HepG2 (cell line): ENCODE measurements at regions not wholly inside any gene's neighbourhood (a gene's known extent, or its start where the extent isn't known, plus 50 kb on each side); places are given as distances from the start of the nearest gene placed in this dataset.

Source experiments
- ATAC-seq: fragments of 200-7000 bp; cut with Tn5 transposase; 3 replicates; pipeline ENCODE4 v1.9.1; 2020; ENCODE audit warnings: mild to moderate bottlenecking, moderate library complexity
- BruUV-seq: library from RNA; stranded (reverse); fragments of 400-500 nt; replicated peaks from 2 replicates; lab custom pipeline; 2021; lab: Mats Ljungman, UMichigan
- CTCF ChIA-PET: fragments of 300-600 bp; formaldehyde crosslinking; extraction: SDS; loops from one replicate; lab custom pipeline; 2021; ENCODE audit warnings: low total read pairs, inconsistent platforms, low intra/inter-chr PET ratio; lab: Yijun Ruan, JAX
- POLR2A ChIA-PET: fragments of 350-600 bp; sonication (Branson Sonifier 250); formaldehyde crosslinking; loops from one replicate; lab custom pipeline; 2020; ENCODE audit warnings: antibody characterized with exemption, inconsistent platforms; lab: Yijun Ruan, JAX
- DNase-seq: peaks from one replicate; pipeline ENCODE4 v3.0.0-alpha.2; 2015; ENCODE audit warnings: low spot score
- FAIRE-seq: peaks from 3 replicates; lab custom pipeline; 2011; peaks lifted over from hg19 to GRCh38; lab: Jason Lieb, UNC
- H2AFZ ChIP-seq: one replicate; pipeline ENCODE4 v1.6.1; 2011; ENCODE audit warnings: low read length, inconsistent platforms
- H3K27ac ChIP-seq: fragments of 300-600 bp; 3 replicates; pipeline ENCODE4 v1.8.0; 2011; ENCODE audit warnings: mixed run types, mild to moderate bottlenecking, mixed read lengths, low read length, inconsistent platforms; ENCODE audit not compliant: insufficient read depth; ENCODE audit errors: extremely low read length
- H3K27me3 ChIP-seq, 2 experiments: fragments of 200-600 bp in 1 of 2; 2 replicates in 1 of 2; 3 replicates in 1 of 2; pipeline versions ENCODE4 v1.6.0 to v1.8.0; 2011; ENCODE audit warnings: low read length in 2 of 2, mild to moderate bottlenecking in 2 of 2, moderate library complexity in 2 of 2, inconsistent platforms in 1 of 2; ENCODE audit not compliant: insufficient read depth in 2 of 2, control insufficient read depth in 1 of 2
- H3K36me3 ChIP-seq, 2 experiments: fragments of 200-600 bp in 1 of 2; replicated peaks in 1 of 2; 2 replicates in 1 of 2; 3 replicates in 1 of 2; pipeline versions ENCODE4 v1.5.1 to v1.8.0; 2011; ENCODE audit warnings: low read length in 2 of 2, inconsistent platforms in 1 of 2; ENCODE audit not compliant: insufficient read depth in 2 of 2, control insufficient read depth in 1 of 2
- H3K4me1 ChIP-seq: 2 replicates; pipeline ENCODE4 v1.5.1; 2012; ENCODE audit warnings: low read length, inconsistent platforms; ENCODE audit not compliant: insufficient read depth
- H3K4me2 ChIP-seq: 2 replicates; pipeline ENCODE4 v1.6.0; 2011; ENCODE audit warnings: low read depth, low read length, inconsistent platforms
- H3K4me3 ChIP-seq, 3 experiments: fragments of 200-600 bp in 1 of 3; sonication (generic), shearing (Covaris generic) in 1 of 3; replicated peaks in 1 of 3; 2 replicates each; pipeline ENCODE4 v1.5.1; 2011 to 2016; ENCODE audit warnings: low read length in 3 of 3, inconsistent platforms in 2 of 3, low read depth in 2 of 3, mild to moderate bottlenecking in 2 of 3, control low read depth in 1 of 3, mixed read lengths in 1 of 3; ENCODE audit not compliant: insufficient read depth in 1 of 3
- H3K79me2 ChIP-seq: one replicate; pipeline ENCODE4 v1.6.1; 2011; ENCODE audit warnings: low read length, inconsistent platforms; ENCODE audit not compliant: insufficient read depth
- H3K9ac ChIP-seq: 2 replicates; pipeline ENCODE4 v1.6.0; 2011; ENCODE audit warnings: mild to moderate bottlenecking, low read depth, low read length, inconsistent platforms; ENCODE audit not compliant: insufficient read depth
- H3K9me3 ChIP-seq: 2 replicates; pipeline ENCODE4 v1.5.1; 2012; ENCODE audit warnings: mild to moderate bottlenecking, low read length
- H4K20me1 ChIP-seq: 2 replicates; pipeline ENCODE4 v1.6.0; 2011; ENCODE audit warnings: inconsistent platforms, mild to moderate bottlenecking, low read length, moderate library complexity; ENCODE audit not compliant: insufficient read depth
- BORCS8-MEF2B ChIP-seq: sonication (generic); formaldehyde crosslinking; IDR thresholded peaks from 2 replicates; pipeline ENCODE4 v1.8.0; 2022; ENCODE audit warnings: mild to moderate bottlenecking, missing genetic modification reagents
- NPAS2 ChIP-seq: sonication (generic); formaldehyde crosslinking; IDR thresholded peaks from 2 replicates; pipeline ENCODE4 v1.8.0; 2022; ENCODE audit warnings: mild to moderate bottlenecking, missing genetic modification reagents, borderline replicate concordance
- NR0B2 ChIP-seq: sonication (generic); formaldehyde crosslinking; IDR thresholded peaks from 2 replicates; pipeline ENCODE4 v1.4.0; 2020; ENCODE audit warnings: mild to moderate bottlenecking, missing genetic modification reagents
- PATZ1 ChIP-seq: sonication (generic); formaldehyde crosslinking; IDR thresholded peaks from 2 replicates; pipeline ENCODE4 v1.4.0; 2020; ENCODE audit warnings: missing genetic modification reagents
- RAD21 ChIP-seq: fragments of 450-650 bp; formaldehyde crosslinking; IDR thresholded peaks from 2 replicates; pipeline ENCODE4 v1.5.0; 2020; ENCODE audit warnings: mild to moderate bottlenecking
- THAP11 ChIP-seq: IDR thresholded peaks from 2 replicates; pipeline ENCODE4 v1.6.1; 2016; ENCODE audit warnings: missing biosample characterization, missing genetic modification reagents
- ZNF143 ChIP-seq: sonication (generic); formaldehyde crosslinking; IDR thresholded peaks from 2 replicates; pipeline ENCODE4 v1.4.0; 2020; ENCODE audit warnings: missing genetic modification reagents
- ZNF496 ChIP-seq: sonication (generic); formaldehyde crosslinking; IDR thresholded peaks from 2 replicates; pipeline ENCODE4 v1.8.1; 2023; ENCODE audit warnings: mild to moderate bottlenecking, moderate library complexity, missing genetic modification reagents; ENCODE audit not compliant: insufficient replicate concordance
- WGBS: methylation state at CpG from one replicate; pipeline ENCODE4 v1.1.6; 2017; ENCODE audit warnings: low lambda C conversion rate; 5-methylcytosine and 5-hydroxymethylcytosine counted together
- in situ Hi-C: cut with HindIII; loops from 2 replicates; pipeline ENCODE4 v1.10.0; 2017; ENCODE audit warnings: low pct_unique_long_range_greater_than_20kb; ENCODE audit not compliant: extremely low pct_ligation_motif_present
- intact Hi-C: fragments of 100-400 bp; cut with micrococcal nuclease; formaldehyde crosslinking; loops from one replicate; pipeline ENCODE4 v1.10.0; 2022; ENCODE audit not compliant: unreplicated experiment

GRCh38 chr11:97163631-97164191, 773.9 kb downstream of the JRKL start:
- no peaks in the 10 kb centered on the region for H3K4me1 ChIP-seq
- H3K4me2 ChIP-seq, result no peak overlapping the region
- H3K9ac ChIP-seq, result no peak overlapping the region
- H3K4me3 ChIP-seq, result no peak overlapping the region
- TF ChIP-seq PATZ1 (CRISPR knock-in tag) (no peak), ZNF496 (no peak), THAP11 (no peak), NR0B2 (no peak), ZNF143 (CRISPR knock-in tag) (no peak), RAD21 (no peak), NPAS2 (no peak), BORCS8-MEF2B (CRISPR knock-in tag) (no peak)
- no peaks in the 10 kb centered on the region for H3K79me2 ChIP-seq
- H4K20me1 ChIP-seq, result no peaks in the 10 kb centered on the region
- no peak overlapping the region for H2AFZ ChIP-seq
- DNase-seq (no peak), FAIRE-seq (no peak), ATAC-seq (no peak)
- no peaks in the 10 kb centered on the region for H3K9me3 ChIP-seq
- intact Hi-C loops, result no loop called here
- 0% methylated on average over 4 of the region's 4 CpGs for WGBS
- H3K27ac ChIP-seq, result no peak overlapping the region
- in situ Hi-C loops, result no loop called here
- BruUV-seq, result no TSS peak
- H3K27me3 ChIP-seq, result no peaks in the 10 kb centered on the region
- H3K36me3 ChIP-seq, result no peaks in the 10 kb centered on the region
- POLR2A ChIA-PET, result no interaction called here
- CTCF ChIA-PET, result no interaction called here
